Thymus (tissue), 11 donors: ENCODE measurements at regions not wholly inside any gene's neighbourhood (a gene's known extent, or its start where the extent isn't known, plus 50 kb on each side); places are given as distances from the start of the nearest gene placed in this dataset.
A peak's percentile ranks its signal among the peaks of the same experiment; 100 is the strongest.

ENCODE experiments used
- DNase-seq, 9 donors: peaks; one replicate each; pipeline ENCODE4 v3.0.0-alpha.2; 2013; ENCODE audit warnings: low spot score in 9 of 9, low read depth in 6 of 9, missing footprints in 1 of 9
- H3K27ac ChIP-seq, 2 donors: one replicate each; pipeline ENCODE4 v1.5.1; 2013; ENCODE audit warnings: control low read depth in 1 of 2, low read depth in 1 of 2, low read length in 1 of 2, mild to moderate bottlenecking in 1 of 2, moderate library complexity in 1 of 2
- H3K27me3 ChIP-seq, 2 donors: one replicate each; pipeline ENCODE4 v1.5.1; 2013; ENCODE audit warnings: low read length in 1 of 2; ENCODE audit not compliant: control insufficient read depth in 2 of 2, insufficient read depth in 1 of 2
- H3K36me3 ChIP-seq, 2 donors: one replicate each; pipeline ENCODE4 v1.5.1; 2013; ENCODE audit warnings: low read length in 1 of 2, mild to moderate bottlenecking in 1 of 2, moderate library complexity in 1 of 2; ENCODE audit not compliant: control insufficient read depth in 2 of 2, insufficient read depth in 2 of 2
- H3K4me1 ChIP-seq, 2 donors: one replicate each; pipeline ENCODE4 v1.5.1; 2013; ENCODE audit warnings: low read length in 2 of 2; ENCODE audit not compliant: control insufficient read depth in 2 of 2, insufficient read depth in 2 of 2
- H3K4me3 ChIP-seq, 2 donors: one replicate each; pipeline ENCODE4 v1.5.1; 2013; ENCODE audit warnings: low read length in 2 of 2, control low read depth in 1 of 2, mild to moderate bottlenecking in 1 of 2
- H3K9me3 ChIP-seq, 2 donors: one replicate each; pipeline ENCODE4 v1.5.1; 2013; ENCODE audit warnings: low read length in 1 of 2, mild to moderate bottlenecking in 1 of 2; ENCODE audit not compliant: control insufficient read depth in 2 of 2, insufficient read depth in 1 of 2
- WGBS: extraction: QIAGEN DNeasy Blood & Tissue Kit; methylation state at CpG from one replicate; pipeline ENCODE4 v1.1.7; 2013; 5-methylcytosine and 5-hydroxymethylcytosine counted together
- donor health status: healthy.

- H3K9me3 ChIP-seq: no peaks in the 10 kb centered on the region
- no peak for DNase-seq
- H3K27ac ChIP-seq: no peak overlapping the region
- no peaks in the 10 kb centered on the region for H3K36me3 ChIP-seq
- no peaks in the 10 kb centered on the region for H3K4me1 ChIP-seq
- H3K4me3 ChIP-seq: no peak overlapping the region
- H3K27me3 ChIP-seq: no peaks in the 10 kb centered on the region
- 89% methylated on average over 1 of the region's 1 CpG for WGBS
Measured at GRCh38 chr7:17485904-17486303, 187.5 kb downstream of the AHR start.

DNA sequence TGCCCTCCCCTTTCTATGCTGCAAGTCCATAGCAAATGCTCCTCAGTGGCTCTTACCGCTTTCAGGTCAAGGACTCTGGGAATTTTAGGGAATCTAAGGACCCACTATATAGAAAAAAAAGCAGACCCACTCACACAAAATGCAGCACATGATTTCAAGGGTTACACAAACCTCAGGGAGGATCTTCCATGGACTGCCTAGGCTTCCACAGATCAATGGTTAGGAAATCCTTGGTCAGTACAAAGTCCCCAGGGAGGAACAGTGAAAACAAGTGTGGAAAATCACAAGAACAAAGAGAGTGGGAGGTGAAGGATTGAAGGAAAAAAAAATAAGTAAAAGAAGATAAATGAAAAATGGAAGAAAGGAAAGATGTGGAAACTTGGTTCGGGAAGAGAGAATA is 188.4 kb downstream of the AHR start:
- DNase-seq: no peak
- no peaks in the 10 kb centered on the region for H3K4me1 ChIP-seq
- H3K9me3 ChIP-seq: no peaks in the 10 kb centered on the region
- H3K27ac ChIP-seq: no peak overlapping the region
- H3K36me3 ChIP-seq: no peaks in the 10 kb centered on the region
- WGBS: 100% methylated on average over 2 of the region's 2 CpGs
- no peaks in the 10 kb centered on the region for H3K27me3 ChIP-seq
- H3K4me3 ChIP-seq: no peak overlapping the region

DNA sequence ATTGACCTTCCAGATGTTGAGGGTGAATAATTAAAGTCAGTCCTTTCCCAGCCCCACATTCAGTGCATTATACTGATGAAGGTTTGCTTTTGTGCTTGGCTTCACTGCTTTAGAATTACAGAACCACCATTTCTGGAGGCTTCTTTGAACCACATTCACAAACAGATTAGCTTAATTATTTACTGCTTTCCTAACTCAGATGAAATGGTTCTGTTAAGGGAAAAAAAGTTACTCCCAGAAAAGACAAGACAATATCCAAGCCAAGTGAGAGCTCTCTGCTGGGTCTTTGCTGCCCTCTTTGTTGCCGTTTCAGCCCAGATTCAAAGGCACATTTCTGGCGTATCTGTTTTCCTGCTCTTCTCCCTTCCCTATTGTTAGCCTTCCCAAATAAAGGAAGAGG is 188.9 kb downstream of the AHR start:
- WGBS: 99% methylated on average over 2 of the region's 2 CpGs
- DNase-seq: no peak
- H3K36me3 ChIP-seq: no peaks in the 10 kb centered on the region
- no peaks in the 10 kb centered on the region for H3K27me3 ChIP-seq
- H3K4me1 ChIP-seq: no peaks in the 10 kb centered on the region
- no peaks in the 10 kb centered on the region for H3K9me3 ChIP-seq
- H3K27ac ChIP-seq: no peak overlapping the region
- no peak overlapping the region for H3K4me3 ChIP-seq

DNA sequence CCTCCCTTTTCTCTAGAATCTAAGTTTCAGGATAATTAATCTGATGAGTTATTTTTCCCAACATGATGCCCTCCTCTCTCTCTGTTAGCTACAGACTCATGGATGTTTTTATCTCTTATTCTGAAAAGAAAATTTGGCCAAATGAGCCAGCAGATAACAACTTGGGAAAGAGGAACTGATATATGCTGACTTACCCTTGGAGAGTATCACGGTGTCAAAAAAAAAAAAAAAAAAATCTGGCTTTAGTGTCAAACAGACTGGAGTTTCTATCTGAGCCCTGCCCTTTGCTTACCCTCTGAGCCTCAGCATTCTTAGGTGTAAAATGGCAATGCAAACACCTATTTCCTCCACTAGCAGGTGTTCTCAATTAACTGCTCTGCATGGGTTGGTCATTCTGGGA is 190.4 kb downstream of the AHR start:
- H3K27ac ChIP-seq: no peak overlapping the region
- DNase-seq: no peak
- H3K9me3 ChIP-seq: no peaks in the 10 kb centered on the region
- H3K36me3 ChIP-seq: no peaks in the 10 kb centered on the region
- H3K4me3 ChIP-seq: no peak overlapping the region
- no peaks in the 10 kb centered on the region for H3K27me3 ChIP-seq
- H3K4me1 ChIP-seq: no peaks in the 10 kb centered on the region
- WGBS: 40% methylated on average over 1 of the region's 1 CpG

- Histone ChIP-seq H3K27me3 (no peaks in the 10 kb centered on the region), H3K4me1 (no peaks in the 10 kb centered on the region), H3K36me3 (no peaks in the 10 kb centered on the region), H3K27ac (no peak overlapping the region), H3K9me3 (no peaks in the 10 kb centered on the region), H3K4me3 (no peak overlapping the region)
- no peak for DNase-seq
- 95% methylated on average over 4 of the region's 4 CpGs for WGBS
Measured at GRCh38 chr7:17489961-17490360, 191.5 kb downstream of the AHR start.

DNA sequence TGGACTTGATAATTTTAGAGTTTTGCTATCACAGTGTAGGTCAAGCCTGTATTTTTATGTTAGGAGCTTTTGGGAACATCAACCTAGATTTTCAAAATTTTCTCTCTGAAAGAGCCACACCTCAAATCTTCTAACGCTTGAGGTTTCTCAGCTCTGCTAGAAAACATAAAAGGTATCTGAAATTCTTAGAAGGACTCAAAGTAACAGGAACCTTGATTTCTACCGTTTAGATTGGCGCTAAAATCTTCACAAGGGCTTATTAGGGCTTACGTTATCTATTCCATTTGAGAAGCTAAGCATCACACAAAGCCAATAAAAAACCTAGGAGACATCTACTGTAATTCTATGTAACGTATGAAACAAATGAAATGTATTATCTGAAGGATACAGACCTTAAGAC is 192.4 kb downstream of the AHR start:
- 87% methylated on average over 5 of the region's 5 CpGs for WGBS
- Histone ChIP-seq H3K4me3 (no peak overlapping the region), H3K27ac (no peak overlapping the region)

DNA sequence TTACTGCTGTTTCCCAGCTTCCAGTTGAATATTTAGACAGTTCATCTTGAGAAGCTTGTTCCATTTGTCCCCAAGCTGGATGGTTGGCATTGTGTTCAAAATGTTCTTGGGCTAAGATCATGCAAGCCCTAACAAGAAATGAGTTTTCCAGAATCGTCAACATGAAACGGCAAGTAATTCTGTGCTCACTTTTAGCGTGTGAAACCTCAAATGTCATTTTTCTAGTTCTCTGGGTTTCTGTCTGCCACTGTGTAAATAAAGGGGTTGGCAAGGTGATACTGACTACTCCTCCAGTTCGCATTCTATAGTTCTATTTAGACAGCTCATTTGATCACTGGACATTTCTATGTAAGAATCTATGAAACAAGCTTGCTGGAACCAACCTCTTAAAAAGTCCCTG is 194.0 kb downstream of the AHR start:
- Histone ChIP-seq H3K27me3 (no peaks in the 10 kb centered on the region), H3K4me3 (no peak overlapping the region), H3K27ac (peak overlapping the region in 1 of 2 donors; percentile 8), H3K9me3 (no peaks in the 10 kb centered on the region), H3K4me1 (no peaks in the 10 kb centered on the region), H3K36me3 (no peaks in the 10 kb centered on the region)
- peak in 1 of 9 donors; percentile 28 for DNase-seq
- 91% methylated on average over 4 of the region's 4 CpGs for WGBS

More for the DNA sequence above, 192.4 kb downstream of the AHR start:
- H3K9me3 ChIP-seq: no peaks in the 10 kb centered on the region
- H3K4me1 ChIP-seq: no peaks in the 10 kb centered on the region
- peak in 1 of 9 donors; percentile 27 for DNase-seq
- no peaks in the 10 kb centered on the region for H3K36me3 ChIP-seq
- H3K27me3 ChIP-seq: no peaks in the 10 kb centered on the region

DNA sequence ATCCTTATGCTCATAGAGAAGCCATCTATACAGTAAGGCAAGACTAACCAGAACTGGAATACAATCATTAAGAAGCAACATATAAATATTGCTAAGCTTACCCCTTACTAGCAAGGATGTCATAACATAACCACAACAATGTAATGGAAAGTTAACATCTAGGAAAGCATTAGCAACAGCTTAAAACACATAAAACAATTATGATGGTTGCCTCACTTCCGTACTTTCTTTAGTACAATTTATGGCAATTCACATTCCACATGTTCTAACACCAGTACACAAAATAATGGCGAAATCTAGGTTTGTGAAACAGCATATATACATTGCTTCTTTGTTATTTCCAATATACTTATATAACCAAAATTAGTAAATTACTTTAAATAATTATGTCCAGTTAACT is 195.0 kb downstream of the AHR start:
- Histone ChIP-seq H3K9me3 (no peaks in the 10 kb centered on the region), H3K4me3 (no peak overlapping the region), H3K36me3 (no peaks in the 10 kb centered on the region), H3K4me1 (no peaks in the 10 kb centered on the region), H3K27ac (no peak overlapping the region), H3K27me3 (no peaks in the 10 kb centered on the region)
- DNase-seq: no peak
- 96% methylated on average over 2 of the region's 2 CpGs for WGBS

DNA sequence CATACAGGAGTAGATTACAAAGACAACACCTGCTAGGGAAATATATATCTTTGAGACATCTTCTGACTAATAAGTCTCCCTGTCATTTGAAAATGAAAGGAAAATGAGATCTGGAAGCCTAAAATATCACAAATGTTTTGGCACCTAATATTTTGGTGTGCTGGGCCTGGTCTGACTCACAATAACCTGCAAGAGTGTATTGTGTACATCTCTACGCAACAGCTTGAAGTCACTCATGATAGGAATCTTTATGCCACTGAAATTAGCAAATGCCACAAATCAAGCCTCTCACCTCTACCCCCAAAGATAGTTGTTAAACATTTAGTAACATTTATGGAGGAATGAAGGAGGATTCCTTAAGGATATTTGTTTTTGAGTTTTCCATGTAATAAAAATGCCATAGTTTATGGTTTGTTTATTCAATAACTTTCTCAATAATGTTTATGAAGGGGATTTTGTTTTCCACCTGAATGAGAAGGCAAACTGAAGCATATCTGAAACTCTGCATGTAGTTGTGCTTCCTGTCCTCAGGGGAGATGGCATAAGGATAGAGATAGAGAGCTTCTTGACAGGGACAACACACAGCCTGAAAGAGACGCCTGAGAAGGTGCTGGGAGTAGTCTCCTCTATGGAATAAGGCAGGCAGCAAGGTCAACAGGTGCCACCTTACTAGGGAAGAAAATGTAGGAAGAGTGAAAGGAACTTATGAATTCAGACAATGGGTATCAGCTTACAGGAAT is 197.4 kb downstream of the AHR start:
- DNase-seq: no peak
- Histone ChIP-seq H3K4me3 (no peak overlapping the region), H3K27ac (peak overlapping the region; percentile 3 to 25), H3K4me1 (no peaks in the 10 kb centered on the region), H3K27me3 (no peaks in the 10 kb centered on the region), H3K9me3 (no peaks in the 10 kb centered on the region), H3K36me3 (no peaks in the 10 kb centered on the region)
- 94% methylated on average over 2 of the region's 2 CpGs for WGBS
